ENCODE measurements at regions not wholly inside any gene's neighbourhood (a gene's known extent, or its start where the extent isn't known, plus 50 kb on each side); places are given as distances from the start of the nearest gene placed in this dataset.

- TF ChIP-seq CTCF (IDR thresholded peaks at IDR 0.05; ENCODE audit: borderline replicate concordance, extremely low read depth, low read length, poor library complexity, severe bottlenecking) (no peak), EZH2 (IDR thresholded peaks at IDR 0.05; ENCODE audit: borderline replicate concordance, low read depth, low read length, severe bottlenecking) (no peak)
Observed at GRCh38 chr18:77487951-77488740, 238.5 kb downstream of the GALR1 start.

Data from DND-41 (cell line).